ENCODE measurements at regions not wholly inside any gene's neighbourhood (a gene's known extent, or its start where the extent isn't known, plus 50 kb on each side); places are given as distances from the start of the nearest gene placed in this dataset.

DNA sequence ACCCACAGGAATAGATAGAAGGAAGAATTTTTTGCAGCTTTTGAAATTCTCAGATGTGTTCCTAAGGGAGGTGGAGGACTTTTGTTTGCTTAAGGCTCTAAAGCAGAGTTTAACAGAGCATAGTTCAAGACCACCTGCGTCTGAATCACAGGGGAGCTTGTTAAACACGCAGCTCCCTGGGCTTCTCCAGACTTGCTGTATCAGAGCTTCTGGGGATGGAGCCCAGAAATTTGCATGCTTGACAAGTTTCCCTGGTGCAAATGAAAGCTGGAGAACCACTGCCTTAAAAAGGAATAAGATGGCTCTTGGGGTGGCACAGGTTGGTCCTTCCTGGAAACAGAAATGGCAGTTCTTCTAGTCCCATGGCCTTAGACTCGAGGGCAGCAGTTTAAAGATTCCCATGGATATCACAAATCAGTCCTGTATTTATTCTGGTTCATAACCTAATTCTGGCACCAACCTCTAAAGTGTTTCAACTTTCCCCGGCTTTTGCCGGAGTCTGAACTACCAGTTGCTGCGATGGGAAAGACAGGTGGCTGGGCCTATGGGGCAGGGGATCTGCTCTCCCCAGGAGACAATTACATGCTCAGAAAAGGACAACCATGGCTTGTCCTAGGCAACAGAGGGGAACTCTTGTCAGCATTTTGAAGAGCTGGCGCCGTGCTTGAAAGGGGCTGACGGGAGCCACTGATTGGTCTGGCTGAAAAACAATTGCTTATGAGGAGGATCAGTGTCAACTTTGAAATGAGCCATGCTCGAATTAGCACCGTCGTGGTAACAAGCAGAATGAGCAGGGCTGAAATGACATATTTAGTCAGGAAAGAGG is 599.6 kb downstream of the CCDC171 start (continued):
- TF ChIP-seq, protein P1, sequence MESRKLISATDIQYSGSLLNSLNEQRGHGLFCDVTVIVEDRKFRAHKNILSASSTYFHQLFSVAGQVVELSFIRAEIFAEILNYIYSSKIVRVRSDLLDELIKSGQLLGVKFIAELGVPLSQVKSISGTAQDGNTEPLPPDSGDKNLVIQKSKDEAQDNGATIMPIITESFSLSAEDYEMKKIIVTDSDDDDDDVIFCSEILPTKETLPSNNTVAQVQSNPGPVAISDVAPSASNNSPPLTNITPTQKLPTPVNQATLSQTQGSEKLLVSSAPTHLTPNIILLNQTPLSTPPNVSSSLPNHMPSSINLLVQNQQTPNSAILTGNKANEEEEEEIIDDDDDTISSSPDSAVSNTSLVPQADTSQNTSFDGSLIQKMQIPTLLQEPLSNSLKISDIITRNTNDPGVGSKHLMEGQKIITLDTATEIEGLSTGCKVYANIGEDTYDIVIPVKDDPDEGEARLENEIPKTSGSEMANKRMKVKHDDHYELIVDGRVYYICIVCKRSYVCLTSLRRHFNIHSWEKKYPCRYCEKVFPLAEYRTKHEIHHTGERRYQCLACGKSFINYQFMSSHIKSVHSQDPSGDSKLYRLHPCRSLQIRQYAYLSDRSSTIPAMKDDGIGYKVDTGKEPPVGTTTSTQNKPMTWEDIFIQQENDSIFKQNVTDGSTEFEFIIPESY (IDR thresholded peaks at IDR 0.05): no peak

DNA sequence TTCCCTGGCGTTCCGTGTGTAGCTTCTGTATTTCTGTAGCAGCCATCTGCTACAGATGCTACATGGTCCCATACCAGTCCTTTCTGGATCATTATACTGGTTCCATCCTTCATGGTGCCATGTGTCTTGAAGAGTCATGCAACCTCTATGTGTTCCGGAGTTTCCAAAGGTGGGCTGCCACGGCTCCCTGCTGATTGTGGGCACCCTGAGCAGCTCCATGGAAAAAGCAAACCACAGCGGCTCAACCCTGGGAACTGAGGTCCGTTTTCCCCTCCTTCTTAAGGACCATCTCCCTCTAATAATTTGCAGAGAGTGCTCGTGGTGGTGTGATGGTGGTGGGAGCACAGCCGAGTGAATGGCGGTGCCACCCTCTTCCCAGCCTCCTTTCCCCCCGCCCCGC is 600.4 kb downstream of the CCDC171 start:
- Histone ChIP-seq H3K9me3 (ENCODE audit: control insufficient read depth in 4 of 4, low read length in 3 of 4) (no peaks in the 10 kb centered on the region), H3K27me3 (ENCODE audit: control insufficient read depth in 4 of 4, insufficient read depth in 4 of 4, low read length in 3 of 4) (peaks cover 0 to 3% (median 0%) of the 10 kb centered on the region in 4 donors), H3K9ac (ENCODE audit: low read depth in 1 of 2, low read length in 2 of 2) (no peak overlapping the region), H3K4me3 (ENCODE audit: low read depth in 1 of 3, low read length in 3 of 3) (no peak overlapping the region), H3K4me1 (ENCODE audit: control insufficient read depth in 4 of 4, insufficient read depth in 4 of 4, low read length in 3 of 4) (peaks cover 0 to 3% (median 0%) of the 10 kb centered on the region in 4 donors), H3K36me3 (ENCODE audit: control insufficient read depth in 4 of 4, insufficient read depth in 3 of 4, low read depth in 1 of 4, low read length in 3 of 4) (no peaks in the 10 kb centered on the region), H3K27ac (ENCODE audit: low read depth in 1 of 2, low read length in 2 of 2) (no peak overlapping the region)
- DNase-seq (ENCODE audit: low spot score): no peak
- TF ChIP-seq NR2F2 (IDR thresholded peaks at IDR 0.05) (no peak), JUND (IDR thresholded peaks at IDR 0.05) (no peak), SP1 (IDR thresholded peaks at IDR 0.05) (no peak), FOXA1 (IDR thresholded peaks at IDR 0.05) (no peak), FOXA2 (IDR thresholded peaks at IDR 0.05) (no peak), RXRA (IDR thresholded peaks at IDR 0.05) (no peak), TAF1 (conservative IDR thresholded peaks at IDR 0.05) (no peak), GABPA (IDR thresholded peaks at IDR 0.05 in 1 of 2, conservative IDR thresholded peaks at IDR 0.05 in 1 of 2) (no peak), HNF4G (IDR thresholded peaks at IDR 0.05) (no peak), YY1 (IDR thresholded peaks at IDR 0.05) (no peak), HNF4A (conservative IDR thresholded peaks at IDR 0.05) (no peak)
- TF ChIP-seq, protein P2, sequence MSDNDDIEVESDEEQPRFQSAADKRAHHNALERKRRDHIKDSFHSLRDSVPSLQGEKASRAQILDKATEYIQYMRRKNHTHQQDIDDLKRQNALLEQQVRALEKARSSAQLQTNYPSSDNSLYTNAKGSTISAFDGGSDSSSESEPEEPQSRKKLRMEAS (IDR thresholded peaks at IDR 0.05): no peak
- TF ChIP-seq, protein P1 (IDR thresholded peaks at IDR 0.05): no peak
- TF ChIP-seq, protein P3, sequence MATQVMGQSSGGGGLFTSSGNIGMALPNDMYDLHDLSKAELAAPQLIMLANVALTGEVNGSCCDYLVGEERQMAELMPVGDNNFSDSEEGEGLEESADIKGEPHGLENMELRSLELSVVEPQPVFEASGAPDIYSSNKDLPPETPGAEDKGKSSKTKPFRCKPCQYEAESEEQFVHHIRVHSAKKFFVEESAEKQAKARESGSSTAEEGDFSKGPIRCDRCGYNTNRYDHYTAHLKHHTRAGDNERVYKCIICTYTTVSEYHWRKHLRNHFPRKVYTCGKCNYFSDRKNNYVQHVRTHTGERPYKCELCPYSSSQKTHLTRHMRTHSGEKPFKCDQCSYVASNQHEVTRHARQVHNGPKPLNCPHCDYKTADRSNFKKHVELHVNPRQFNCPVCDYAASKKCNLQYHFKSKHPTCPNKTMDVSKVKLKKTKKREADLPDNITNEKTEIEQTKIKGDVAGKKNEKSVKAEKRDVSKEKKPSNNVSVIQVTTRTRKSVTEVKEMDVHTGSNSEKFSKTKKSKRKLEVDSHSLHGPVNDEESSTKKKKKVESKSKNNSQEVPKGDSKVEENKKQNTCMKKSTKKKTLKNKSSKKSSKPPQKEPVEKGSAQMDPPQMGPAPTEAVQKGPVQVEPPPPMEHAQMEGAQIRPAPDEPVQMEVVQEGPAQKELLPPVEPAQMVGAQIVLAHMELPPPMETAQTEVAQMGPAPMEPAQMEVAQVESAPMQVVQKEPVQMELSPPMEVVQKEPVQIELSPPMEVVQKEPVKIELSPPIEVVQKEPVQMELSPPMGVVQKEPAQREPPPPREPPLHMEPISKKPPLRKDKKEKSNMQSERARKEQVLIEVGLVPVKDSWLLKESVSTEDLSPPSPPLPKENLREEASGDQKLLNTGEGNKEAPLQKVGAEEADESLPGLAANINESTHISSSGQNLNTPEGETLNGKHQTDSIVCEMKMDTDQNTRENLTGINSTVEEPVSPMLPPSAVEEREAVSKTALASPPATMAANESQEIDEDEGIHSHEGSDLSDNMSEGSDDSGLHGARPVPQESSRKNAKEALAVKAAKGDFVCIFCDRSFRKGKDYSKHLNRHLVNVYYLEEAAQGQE (IDR thresholded peaks at IDR 0.05): no peak
- WGBS: 90% methylated on average over 11 of the region's 11 CpGs

Data from liver (tissue), 7 donors.